Islet of Langerhans (tissue), 1 donor: ENCODE measurements at regions not wholly inside any gene's neighbourhood (a gene's known extent, or its start where the extent isn't known, plus 50 kb on each side); places are given as distances from the start of the nearest gene placed in this dataset.
A peak's percentile ranks its signal among the peaks of the same experiment; 100 is the strongest.
"Not testable (repeated sequence)": the region's sequence is repeated elsewhere in the genome, so short reads cannot be mapped to it uniquely, and the experiment has no call there.

Experiments
- FAIRE-seq: peaks from one replicate; lab custom pipeline; 2011; peaks lifted over from hg19 to GRCh38; lab: Jason Lieb, UNC

- FAIRE-seq: no peak
Measured at GRCh38 chr13:59312776-59313175, 851.0 kb downstream of the DIAPH3 start.

GRCh38 chr13:59318320-59318930, 845.3 kb downstream of the DIAPH3 start:
- FAIRE-seq: peak; percentile 92

DNA sequence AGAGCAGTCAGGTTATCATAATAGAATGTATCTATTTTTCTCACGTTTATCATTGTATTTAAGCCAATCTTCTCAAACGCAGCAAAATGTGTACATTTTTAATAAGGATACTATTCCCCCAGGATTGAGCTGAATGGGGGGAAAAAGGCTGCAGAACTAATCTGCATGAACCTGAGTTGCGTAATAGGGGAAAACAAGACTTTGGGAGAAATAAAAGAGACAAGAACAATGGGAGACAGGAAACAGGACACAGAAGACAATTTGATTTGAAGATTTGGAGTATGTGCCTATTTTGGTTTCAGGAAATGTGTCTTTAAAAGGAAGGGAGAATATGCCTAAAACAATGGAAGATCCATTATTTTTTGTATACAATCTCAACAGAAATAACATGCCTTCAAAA, 844.5 kb downstream of the DIAPH3 start:
- no peak for FAIRE-seq

DNA sequence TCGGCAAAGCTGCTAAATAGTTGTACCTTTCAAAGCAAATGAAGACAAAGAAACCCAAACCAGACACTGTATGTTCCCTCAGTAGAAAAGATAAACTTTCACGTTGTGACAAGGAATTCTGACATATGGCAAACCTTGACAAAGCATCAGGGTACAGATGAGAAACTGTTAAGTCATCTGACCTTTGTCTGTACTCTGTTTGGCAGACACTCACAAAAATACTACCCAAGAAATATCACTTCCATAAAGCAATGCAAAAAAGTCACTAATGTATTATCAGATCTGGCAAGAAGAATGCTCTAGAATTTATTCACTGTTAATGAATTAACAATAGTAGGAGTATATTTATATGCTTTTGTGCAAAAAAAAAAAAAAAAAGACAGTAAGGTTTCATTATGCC, 843.7 kb downstream of the DIAPH3 start:
- FAIRE-seq: no peak

- FAIRE-seq: not testable (repeated sequence)
Measured at GRCh38 chr13:59324401-59324800, 839.3 kb downstream of the DIAPH3 start.

DNA sequence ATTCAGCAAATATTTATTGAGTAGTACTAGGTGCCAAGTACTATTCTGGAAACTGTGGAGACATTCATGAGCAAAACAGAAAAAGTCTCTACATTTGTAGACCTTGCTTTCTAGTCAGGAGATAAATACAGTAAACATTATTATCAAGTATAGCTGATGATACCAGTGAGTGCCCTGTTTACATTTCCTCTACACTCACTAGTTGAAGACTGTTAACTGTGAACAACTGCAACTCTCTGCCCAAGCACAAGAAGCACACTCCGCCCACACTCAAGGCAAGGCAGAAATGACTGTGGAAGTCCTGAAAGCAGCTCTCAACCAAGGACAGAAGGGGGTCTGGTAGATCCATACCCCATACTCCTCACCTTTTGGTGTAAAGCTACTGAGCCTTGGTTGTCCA, 837.0 kb downstream of the DIAPH3 start:
- no peak for FAIRE-seq

- no peak for FAIRE-seq
Measured at GRCh38 chr13:59330764-59331163, 833.0 kb downstream of the DIAPH3 start.

DNA sequence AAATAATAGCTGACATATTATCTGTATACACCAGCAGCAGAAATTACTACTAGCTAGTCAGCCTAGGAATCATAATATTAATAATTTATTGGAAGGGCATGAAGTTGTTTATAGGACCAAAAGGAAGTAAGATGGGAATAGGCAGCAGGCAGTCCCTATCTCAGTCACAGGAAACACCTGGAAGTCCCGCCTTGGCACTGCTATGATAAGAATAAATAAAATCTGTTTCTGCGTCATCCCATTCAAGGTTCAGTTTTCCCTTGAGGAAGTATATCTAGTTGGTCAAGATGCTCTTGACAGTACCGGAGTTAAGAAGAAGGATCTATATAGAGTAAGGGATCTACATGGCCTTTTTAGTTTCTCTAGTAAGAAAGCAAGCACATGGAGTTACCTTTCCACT, 830.8 kb downstream of the DIAPH3 start:
- FAIRE-seq: no peak

GRCh38 chr13:59337070-59337469, 826.7 kb downstream of the DIAPH3 start:
- FAIRE-seq: no peak

GRCh38 chr13:59340151-59340550, 823.6 kb downstream of the DIAPH3 start:
- FAIRE-seq: no peak

- no peak for FAIRE-seq
Measured at GRCh38 chr13:59340581-59340980, 823.1 kb downstream of the DIAPH3 start.

DNA sequence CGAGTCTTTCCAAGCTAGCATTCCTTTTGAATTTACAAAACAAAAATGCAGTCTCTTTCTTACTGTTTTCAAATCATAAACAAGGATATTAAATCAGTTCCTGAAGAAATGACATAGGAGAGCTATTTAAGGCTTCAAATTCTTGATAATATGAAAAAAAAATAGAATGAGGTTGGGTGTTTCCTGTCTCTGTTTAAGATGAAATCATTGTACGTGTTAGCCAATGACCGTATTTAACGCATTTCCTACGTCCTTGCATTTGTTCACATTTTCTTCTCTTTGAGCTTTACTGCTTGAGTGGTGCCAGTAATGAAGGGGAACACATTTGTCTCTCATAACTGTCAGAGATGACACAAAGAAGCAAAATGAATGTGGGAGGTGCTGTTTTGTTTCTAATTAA, 821.3 kb downstream of the DIAPH3 start:
- no peak for FAIRE-seq

DNA sequence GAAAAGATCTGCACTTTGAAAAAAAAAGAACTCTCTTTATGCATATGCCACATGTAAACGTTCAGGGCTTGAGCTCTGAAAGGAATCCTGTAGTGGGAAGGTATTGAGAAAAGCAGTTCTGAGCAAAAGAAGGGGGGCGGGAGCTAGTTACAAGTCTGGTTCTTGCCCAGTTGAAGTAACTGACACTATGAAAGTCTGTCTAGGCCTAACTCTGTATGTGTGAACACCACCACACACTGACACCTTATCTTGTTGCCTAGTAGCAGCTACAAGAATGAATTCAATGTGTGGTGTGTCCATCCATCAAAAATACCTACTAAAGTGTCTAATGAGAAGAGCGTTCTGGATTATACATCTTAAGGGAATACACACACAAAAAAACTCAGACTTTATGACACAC, 820.6 kb downstream of the DIAPH3 start:
- no peak for FAIRE-seq

GRCh38 chr13:59343993-59344822, 819.5 kb downstream of the DIAPH3 start:
- no peak for FAIRE-seq

- no peak for FAIRE-seq
Measured at GRCh38 chr13:59345311-59345710, 818.4 kb downstream of the DIAPH3 start.

- no peak for FAIRE-seq
Measured at GRCh38 chr13:59346999-59347723, 816.6 kb downstream of the DIAPH3 start.

- no peak for FAIRE-seq
Measured at GRCh38 chr13:59348617-59349016, 815.1 kb downstream of the DIAPH3 start.

DNA sequence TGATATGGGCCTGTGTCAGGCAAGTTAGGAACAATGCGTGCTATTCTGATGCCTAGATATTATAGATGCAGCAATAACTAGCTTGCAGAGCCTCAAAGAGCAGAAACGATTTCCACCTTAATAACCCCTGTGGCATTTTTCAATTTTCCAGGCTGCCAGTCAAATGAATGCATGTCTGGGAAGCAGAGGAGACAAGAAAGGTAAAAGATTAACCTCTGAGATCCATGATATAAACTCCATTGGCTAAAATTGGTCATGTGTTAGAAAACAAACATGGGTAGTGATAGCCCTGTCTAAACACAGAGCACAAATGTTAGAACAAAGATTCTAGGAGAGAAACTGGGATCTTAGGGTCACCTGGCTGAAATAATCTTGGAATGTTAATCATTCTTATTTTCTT, 811.1 kb downstream of the DIAPH3 start:
- FAIRE-seq: peak; percentile 94

DNA sequence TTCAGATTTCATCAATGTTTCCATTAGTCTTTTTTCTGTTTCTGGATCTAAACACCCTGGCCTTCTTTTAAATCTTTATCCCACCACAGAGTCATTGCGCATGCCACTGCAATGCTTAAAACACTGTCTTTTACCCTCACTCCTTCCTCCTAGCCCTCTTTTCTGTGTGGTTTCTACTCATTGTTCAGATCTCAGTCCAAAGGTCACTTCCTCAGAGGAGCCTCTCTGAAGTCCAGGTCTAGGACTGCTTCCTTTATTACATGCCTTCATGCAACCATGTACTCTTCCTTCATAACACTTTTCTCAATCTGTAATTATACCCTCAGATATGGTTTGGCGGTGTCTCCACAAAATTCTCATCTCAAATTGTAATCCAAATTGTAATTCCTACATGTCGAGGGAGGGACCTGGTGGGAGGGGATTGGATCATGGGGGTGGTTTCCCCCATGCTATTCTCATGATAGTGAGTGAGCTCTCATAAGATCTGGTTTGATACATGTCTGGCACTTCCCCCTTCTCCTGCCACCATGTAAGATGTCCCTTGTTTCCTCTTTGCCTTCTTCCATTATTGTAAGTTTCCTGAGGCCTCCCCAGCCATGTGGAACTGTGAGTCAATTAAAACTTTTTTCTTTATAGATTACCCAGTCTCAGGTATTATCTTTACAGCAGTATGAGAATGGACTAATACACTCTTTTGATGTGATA, 808.9 kb downstream of the DIAPH3 start:
- no peak for FAIRE-seq

DNA sequence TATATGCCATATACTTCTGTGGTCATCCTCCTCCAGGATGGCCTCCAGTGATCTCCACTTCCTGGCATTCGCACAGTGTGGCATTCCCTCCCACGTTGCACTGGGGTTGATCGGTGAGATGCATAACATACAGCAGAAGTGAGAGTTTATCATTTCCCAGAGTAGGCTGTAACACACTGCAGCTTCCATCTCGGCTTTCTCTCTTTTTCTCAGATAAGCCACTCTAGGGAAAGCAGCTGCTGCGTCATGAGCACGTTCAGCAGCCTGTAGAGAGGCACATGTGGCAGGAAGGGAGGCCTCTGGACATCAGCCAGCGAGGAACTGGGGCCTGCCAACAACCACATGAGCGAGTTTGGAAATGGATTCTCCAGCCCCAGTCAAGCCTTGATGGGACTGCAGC, 807.1 kb downstream of the DIAPH3 start:
- FAIRE-seq: no peak

GRCh38 chr13:59358014-59358413, 805.7 kb downstream of the DIAPH3 start:
- FAIRE-seq: no peak

- no peak for FAIRE-seq
Measured at GRCh38 chr13:59360108-59360507, 803.6 kb downstream of the DIAPH3 start.

DNA sequence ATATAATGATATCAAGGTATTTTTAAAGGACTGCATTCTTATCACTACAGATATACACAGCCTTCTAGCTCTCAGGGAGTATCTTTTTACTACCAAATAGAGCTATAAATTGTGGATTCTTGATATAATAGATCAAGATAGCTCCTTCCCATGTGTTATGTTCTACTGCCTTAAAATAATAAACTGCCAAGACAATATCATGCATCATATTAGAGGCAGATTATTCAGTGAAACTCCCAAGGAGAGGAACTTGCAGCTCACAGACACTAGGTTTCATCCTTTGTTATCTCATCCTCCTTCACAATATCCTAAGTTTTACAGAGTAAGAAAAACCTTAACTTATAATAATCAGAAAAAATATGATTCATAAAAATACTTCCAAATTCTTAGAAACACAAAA, 802.8 kb downstream of the DIAPH3 start:
- FAIRE-seq: no peak
